GM13977 (cell line): ENCODE measurements at regions not wholly inside any gene's neighbourhood (a gene's known extent, or its start where the extent isn't known, plus 50 kb on each side); places are given as distances from the start of the nearest gene placed in this dataset.

ENCODE experiments used
- DNase-seq: peaks from one replicate; pipeline ENCODE4 v3.0.0; 2012; ENCODE audit warnings: low spot score
- CTCF ChIP-seq: IDR thresholded peaks from 2 replicates; pipeline ENCODE4 v1.5.1; 2012; ENCODE audit warnings: mild to moderate bottlenecking, control low read depth; ENCODE audit not compliant: insufficient read depth; ENCODE audit errors: extremely low read depth, missing control alignments
- in situ Hi-C: fragments of 300-500 bp; cut with MboI; formaldehyde crosslinking; loops from one replicate; pipeline ENCODE4 v1.12.0; 2022; ENCODE audit warnings: low sequenced_read_pairs, low pct_unique_long_range_greater_than_20kb, mixed read lengths, inconsistent platforms; ENCODE audit not compliant: unreplicated experiment

- DNase-seq: no peak
- in situ Hi-C loops: loop anchor here (25.0 kb wide), 1 partner anchor 511 kb away; no protein-coding TSS in a partner anchor
- no peak for TF ChIP-seq CTCF
Observed at GRCh38 chr2:105576050-105576439, 168.7 kb upstream of the NCK2 start.

GRCh38 chr2:105575499-105576025 lies 169.2 kb upstream of the NCK2 start:
- TF ChIP-seq CTCF: no peak
- in situ Hi-C loops: loop anchor here (25.0 kb wide), 1 partner anchor 512 kb away; no protein-coding TSS in a partner anchor
- no peak for DNase-seq

GRCh38 chr2:105574796-105575344 lies 169.8 kb upstream of the NCK2 start:
- in situ Hi-C loops: loop anchor here (25.0 kb wide), 1 partner anchor 512 kb away; no protein-coding TSS in a partner anchor
- no peak for DNase-seq
- no peak for TF ChIP-seq CTCF

GRCh38 chr2:105573910-105574655 lies 170.6 kb upstream of the NCK2 start:
- DNase-seq: no peak
- TF ChIP-seq CTCF: no peak
- in situ Hi-C loops: no loop called here

- in situ Hi-C loops: no loop called here
- no peak for TF ChIP-seq CTCF
- no peak for DNase-seq
Observed at GRCh38 chr2:105573490-105573889, 171.2 kb upstream of the NCK2 start.

- TF ChIP-seq CTCF: no peak
- in situ Hi-C loops: no loop called here
- DNase-seq: peak; percentile 26
Observed at GRCh38 chr2:105571445-105571987, 172.7 kb upstream of the FHL2 start.
